GM12892 (cell line): ENCODE measurements at regions not wholly inside any gene's neighbourhood (a gene's known extent, or its start where the extent isn't known, plus 50 kb on each side); places are given as distances from the start of the nearest gene placed in this dataset.

Experiments
- POLR2A ChIP-seq: IDR thresholded peaks from 2 replicates; pipeline ENCODE4 v1.6.1; 2011; ENCODE audit warnings: low read depth, low read length, control low read depth
- POLR2AphosphoS5 ChIP-seq: IDR thresholded peaks from 2 replicates; pipeline ENCODE4 v1.6.1; 2011; ENCODE audit warnings: low read depth, low read length, control low read depth

DNA sequence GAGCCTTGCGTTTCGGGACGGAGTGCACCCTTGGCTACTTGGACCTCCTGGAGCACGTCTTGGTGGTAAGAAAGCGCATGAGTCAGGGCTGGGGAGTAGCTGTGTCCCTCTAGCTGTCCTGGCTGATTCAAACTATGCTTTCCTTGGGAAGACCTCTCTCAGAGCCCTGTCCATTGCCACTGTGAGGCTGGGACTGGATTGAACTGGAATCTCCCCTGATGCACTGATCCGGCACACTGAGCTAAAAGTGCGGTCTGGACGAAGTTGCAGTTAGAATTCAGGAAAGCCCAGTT is 232.6 kb upstream of the TPM1 start:
- no peak for TF ChIP-seq POLR2A
- no peak for TF ChIP-seq POLR2AphosphoS5
